DMS153 treated with DMSO at 0.1 percent for 48 hours (cell line): ENCODE measurements at regions not wholly inside any gene's neighbourhood (a gene's known extent, or its start where the extent isn't known, plus 50 kb on each side); places are given as distances from the start of the nearest gene placed in this dataset.
"Not testable (repeated sequence)": the region's sequence is repeated elsewhere in the genome, so short reads cannot be mapped to it uniquely, and the experiment has no call there.

Source experiments
- DNase-seq: peaks from one replicate; lab custom pipeline; 2025; ENCODE audit not compliant: unreplicated experiment; lab: John Stamatoyannopoulos, UW

DNA sequence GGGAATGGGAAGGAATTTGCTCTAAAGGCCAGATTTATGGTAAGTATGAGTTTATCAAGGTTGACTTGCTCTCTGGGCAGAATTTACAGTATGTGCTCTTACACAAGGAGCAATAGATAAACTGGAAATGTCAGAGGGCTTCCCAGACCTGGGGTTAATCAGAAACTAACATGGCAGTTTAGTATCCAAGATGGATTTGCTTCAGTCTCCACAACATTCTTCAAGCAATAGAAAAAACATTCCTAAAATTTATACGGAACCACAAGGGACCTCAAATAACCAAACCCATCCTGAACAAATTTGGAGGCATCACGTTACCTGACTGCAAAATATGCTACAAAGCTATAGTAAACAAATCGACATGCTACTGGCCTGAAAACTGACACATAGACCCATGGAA lies 606.7 kb upstream of the CHRM3 start:
- no peak for DNase-seq

DNA sequence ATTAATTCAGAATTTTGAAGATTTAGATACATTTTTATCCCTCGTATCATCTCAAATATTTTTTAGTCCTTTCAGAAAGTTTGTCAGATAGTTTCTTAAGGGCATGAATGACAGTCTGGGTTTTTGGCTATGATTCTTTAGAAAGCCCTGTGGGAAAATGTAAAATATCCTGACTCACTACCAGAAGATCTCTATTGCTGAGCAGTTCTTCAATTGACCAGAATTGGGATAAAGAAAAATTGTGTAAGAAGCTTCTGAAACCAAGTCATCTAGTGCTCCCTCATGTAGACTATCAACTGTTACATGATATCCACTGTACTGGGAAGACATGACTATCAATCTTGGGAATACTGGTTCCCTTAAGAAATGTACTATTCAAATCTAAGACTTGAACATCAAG lies 608.3 kb upstream of the CHRM3 start:
- no peak for DNase-seq

DNA sequence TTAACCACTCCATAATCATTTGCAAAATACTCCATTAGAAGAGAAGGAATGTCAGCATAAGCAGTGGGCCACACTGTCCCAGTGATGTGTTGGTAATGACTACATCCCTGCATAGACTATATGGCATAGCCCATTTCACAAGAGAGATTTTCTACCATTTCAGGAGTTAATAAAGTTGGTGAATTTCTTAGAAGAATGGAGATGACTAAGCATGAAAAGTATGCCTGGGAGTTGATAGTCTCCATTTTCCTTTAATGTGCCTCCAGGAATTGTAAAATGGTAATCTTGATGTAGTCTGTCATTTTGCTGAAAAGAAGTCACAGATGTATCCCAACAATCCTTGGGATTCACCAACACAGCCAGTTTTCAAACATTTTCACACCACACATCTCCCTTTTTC lies 608.8 kb upstream of the CHRM3 start:
- no peak for DNase-seq

DNA sequence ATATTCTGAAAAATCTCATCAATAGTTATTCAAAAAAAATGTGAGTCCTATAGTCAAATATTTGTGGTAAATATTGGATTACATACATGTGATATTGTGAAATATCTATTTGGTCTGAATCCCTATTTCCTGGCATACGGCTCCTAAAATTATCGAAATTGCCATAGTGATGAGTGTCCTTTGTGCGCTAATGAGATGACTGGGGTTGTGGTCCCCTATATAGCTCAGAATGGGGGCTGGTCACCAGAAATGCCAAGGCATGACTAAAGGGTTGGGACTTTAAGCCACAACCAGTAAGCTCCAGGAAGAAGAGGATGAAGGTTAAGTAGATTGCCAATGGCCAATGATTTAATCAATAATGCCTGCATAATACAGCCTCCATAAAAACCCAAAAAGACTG lies 610.2 kb upstream of the CHRM3 start:
- DNase-seq = no peak

DNA sequence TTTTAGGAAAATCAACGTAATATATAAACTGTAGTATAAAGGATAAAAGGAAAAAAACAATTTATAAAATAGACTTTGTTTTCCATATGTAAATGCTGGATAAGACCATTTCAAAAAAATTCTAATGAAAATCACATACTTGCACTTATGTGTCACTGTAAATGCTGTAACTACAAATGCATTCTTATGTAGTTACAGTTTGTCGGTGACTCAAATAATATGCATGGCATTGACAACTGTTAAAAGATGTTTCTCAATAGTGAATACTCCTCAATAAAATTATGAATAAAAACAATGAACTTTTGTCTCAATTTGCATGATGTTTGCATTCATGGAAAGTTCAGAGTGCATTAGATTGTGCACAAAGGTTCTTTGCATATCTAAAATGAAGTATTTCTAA lies 614.0 kb upstream of the CHRM3 start:
- DNase-seq = no peak

DNA sequence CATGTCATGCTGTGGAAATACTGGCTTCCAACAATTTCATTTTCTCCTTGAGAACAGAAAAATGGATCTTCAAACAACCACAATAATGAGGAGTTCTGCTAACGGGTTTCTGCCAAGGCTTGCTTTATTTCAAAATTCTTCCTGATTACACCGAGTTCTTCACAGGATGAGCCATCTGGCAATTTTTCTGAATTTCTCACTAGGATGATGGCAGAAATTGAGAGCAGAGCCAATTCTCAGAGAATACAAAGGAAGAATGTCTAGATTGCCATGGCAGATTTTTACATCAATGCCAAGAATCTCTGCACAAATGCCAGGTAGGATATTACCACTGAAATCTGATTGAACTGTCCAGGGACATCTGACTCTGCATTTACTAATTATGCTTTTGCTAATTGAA lies 619.0 kb upstream of the CHRM3 start:
- DNase-seq = no peak

DNA sequence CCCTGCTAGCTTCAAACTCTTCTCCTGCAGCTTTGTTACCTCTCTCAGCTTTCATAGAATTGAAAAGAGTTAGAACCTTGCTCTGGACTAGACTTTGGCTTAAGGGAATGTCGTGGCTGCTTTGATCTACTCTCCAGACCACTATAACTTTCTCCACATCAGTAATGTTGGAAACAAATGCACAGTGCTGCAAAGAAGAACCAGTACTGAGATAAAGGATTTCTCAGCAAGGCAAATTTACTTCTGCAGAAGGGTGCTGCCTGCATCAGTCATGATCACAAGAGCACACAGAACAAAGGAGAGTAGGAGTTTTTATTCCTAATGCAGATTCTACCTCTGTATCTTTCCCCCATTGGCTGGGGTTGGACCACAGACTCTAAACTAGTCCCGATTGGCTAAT lies 621.6 kb upstream of the CHRM3 start:
- DNase-seq = no peak

DNA sequence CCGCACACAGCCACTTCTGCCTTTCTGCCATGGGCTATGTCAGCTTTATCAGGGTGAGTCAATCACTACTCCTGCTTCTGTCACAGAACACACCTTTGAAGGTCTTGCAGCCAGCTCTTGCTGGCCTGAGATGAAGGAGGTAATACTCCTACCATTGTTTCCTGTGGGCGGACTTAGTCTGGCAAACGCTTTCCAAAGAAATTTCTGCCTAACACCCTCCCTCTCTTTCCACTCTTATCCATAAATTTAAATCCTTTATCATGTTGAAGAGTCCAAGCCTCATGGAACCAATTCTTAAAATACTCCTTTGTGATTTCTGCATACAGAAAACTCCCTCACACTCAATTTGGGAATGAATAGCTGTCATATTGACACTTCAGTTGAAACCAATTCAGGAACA lies 633.1 kb upstream of the CHRM3 start:
- DNase-seq = no peak

DNA sequence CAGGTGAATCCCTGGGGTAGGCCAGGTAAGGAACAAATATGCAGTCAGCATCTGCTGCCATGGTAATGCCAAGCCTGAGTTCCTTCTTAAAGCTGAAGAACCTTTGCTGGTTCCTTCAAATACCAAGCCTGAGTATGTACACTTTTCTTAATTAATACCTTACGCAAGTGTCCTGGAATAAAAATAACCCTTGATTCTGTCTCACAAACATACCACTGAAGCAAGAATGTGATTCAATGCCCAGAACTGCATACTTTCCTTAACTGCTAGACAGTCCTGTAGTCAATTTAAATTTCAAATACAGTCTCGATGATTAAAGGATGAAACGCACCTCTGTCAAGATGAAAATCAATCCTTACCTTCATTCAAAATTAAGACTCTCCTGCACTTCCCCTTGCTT lies 634.0 kb upstream of the CHRM3 start:
- DNase-seq = no peak

DNA sequence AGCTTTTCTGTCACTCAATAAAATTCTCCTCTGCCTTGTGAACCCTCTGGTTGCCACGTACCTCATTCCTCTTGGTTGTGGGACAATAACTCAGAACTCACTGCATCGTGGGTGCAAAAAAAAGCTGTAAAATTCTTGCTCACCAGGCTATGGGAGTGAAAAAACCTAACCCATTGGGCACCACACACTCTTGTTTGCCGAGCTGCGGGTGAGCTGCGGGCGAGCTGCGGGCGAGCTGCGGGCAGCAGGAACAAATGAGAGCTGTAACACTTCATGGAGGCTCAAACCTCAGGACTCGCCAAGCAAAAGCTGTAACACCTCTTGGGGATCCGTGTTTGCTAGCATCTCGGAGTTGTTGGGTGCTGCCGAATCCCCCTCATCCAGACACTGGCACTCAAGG lies 641.3 kb upstream of the CHRM3 start:
- no peak for DNase-seq

DNA sequence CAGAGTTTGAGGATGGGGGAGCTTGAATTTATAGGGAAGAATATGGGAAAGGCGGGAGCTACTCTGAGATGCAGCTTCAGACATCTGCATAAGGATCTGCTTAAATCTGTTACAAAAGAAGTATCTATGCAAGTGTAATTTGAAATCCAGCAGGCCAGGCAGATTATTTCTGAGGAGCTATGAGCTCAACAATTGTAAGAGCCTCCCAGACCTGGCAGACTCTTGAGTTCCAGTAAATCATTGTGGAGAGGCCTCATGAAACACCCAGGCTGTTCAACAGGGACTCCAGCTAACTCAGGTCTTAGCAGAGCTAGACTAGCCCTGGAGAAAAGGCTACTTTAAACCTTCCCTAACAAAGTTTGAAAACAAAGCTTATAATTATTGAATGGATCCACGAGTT lies 647.5 kb upstream of the CHRM3 start:
- no peak for DNase-seq

DNA sequence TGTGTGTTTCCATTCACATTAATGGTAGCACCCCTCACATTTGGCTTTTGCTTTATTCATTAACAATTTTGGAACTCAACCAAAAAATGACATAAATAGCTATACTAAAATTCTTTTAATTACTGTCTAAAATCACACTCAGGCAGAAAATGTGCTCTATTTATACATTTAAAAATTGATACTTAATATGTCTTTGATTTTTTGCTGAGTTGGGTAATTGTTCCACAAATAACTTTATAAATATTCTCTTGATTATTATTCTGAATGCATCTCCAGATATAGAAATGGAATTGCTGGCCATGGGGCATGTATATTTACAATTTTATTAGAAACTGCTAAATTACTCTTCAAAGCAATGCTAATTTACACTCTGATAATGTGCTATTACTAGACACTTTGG lies 658.7 kb upstream of the CHRM3 start:
- no peak for DNase-seq

DNA sequence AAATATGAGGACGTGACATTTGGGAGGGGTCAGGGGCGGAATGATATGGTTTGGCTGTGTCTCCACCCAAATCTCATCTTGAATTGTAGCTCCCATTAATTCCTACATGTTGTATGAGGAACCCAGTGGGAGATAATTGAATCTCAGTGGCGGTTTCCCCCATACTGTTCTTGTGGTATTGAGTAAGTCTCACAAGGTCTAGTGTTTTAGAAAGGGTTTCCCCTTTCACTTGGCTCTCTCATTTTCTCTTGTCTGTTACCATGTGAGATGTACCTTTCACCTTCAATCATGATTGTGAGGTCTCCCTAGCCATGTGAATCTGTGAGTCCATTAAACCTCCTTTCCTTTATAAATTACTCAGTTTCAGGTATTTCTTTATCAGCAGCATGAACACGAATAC lies 663.6 kb upstream of the CHRM3 start:
- no peak for DNase-seq

DNA sequence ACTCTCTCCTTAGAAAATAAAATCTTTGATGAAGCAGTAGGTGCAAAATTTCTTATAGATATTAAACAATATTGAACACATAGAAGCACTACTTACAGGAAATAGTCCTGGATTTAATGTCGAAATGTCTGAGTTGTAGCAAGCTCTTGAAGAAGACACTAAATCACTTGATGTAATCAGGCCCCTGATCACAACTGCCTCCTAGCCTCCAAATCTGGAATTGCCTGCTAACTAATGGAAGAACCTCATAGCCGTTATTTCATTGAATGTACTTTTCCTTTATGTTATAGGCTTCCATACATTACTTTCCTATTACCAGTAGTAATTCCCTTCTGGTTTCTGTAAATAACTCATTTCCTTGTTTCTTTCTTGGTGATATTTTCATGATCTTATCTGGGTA lies 675.7 kb upstream of the CHRM3 start:
- no peak for DNase-seq

DNA sequence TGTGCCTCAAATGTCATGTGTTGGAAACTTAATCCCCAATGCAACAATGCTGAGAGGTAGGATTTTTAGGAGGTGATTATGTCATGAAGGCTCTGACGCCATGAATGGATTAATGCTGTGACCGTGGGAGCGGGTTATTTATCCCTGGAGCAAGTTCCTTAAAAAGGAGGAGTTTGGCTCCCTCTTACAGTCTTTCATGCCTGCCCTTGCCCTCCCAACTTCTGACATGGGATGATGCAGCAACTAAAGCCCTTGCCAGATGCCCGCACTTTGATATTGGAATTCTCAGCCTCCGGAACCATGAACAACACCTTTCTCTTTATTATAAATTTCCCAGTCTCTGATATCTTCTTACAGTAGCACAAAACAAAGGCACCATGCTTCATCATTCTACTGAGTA lies 685.3 kb upstream of the CHRM3 start:
- no peak for DNase-seq

DNA sequence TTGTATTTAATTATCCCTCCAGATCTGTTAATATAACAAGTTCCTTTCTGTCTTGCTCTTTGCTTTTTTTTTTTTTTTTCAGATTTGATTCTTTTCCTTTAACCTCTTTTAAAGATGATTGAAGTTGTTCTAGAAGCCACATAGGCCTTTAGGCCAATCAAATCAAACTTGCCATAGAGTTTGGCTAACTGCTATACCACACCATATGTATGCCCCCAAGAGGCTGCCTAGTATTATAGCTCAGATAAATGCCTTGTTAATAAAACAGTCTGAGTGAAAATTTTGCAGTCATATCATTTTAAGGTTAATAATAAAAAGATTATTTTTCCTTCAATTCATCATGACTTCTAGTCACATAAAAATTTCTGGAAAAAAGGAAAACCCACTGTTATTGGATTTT lies 696.0 kb upstream of the CHRM3 start:
- no peak for DNase-seq

DNA sequence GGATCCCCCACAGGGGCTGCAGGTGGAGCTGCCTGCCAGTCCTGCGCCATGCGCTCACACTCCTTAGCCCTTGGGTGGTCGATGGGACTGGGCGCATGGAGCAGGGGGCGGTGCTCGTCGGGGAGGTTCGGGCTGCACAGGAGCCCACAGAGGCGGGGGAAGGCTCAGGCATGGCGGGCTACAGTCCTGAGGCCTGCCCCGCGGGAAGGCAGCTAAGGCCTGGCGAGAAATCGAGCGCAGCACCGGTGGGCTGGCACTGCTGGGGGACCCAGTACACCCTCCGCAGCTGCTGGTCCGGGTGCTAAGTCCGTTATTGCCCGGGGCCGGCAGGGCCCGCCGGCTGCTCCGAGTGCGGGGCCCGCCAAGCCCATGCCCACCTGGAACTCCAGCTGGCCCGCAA lies 701.8 kb upstream of the CHRM3 start:
- not testable (repeated sequence) for DNase-seq

DNA sequence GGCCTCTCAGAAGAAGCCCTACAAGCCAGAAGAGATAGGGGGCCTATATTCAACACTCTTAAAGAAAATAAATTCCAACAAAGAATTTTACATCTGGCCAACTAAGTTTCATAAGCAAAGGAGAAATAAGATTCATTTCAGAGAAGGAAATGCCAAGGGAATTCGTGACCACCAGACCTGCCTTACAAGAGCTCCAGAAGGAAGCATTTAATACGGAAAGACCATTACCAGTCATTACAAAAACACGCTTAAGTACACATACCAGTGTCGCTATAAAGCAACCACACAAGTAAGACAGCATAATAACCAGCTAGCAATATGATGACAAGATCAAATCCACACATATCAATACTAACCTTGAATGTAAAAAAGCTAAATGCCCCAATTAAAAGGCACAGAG lies 704.9 kb upstream of the CHRM3 start:
- DNase-seq = no peak

DNA sequence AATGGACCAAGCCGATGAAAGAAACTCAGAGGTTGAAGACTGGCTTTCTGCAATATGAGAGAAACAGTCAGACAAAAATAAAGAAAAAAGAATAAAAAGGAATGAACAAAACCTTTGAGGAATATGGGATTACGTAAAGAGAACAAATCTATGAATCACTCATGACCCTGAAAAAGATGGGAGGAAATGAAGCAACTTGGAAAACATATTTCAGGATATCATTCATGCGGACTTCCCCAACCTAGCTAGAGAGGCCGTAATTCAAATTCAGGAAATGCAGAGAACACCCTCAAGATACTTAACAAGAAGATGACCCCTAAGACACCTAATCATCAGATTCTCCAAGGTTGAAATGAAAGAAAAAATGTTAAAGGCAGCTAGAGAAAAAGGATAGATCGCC lies 705.3 kb upstream of the CHRM3 start:
- DNase-seq = no peak

DNA sequence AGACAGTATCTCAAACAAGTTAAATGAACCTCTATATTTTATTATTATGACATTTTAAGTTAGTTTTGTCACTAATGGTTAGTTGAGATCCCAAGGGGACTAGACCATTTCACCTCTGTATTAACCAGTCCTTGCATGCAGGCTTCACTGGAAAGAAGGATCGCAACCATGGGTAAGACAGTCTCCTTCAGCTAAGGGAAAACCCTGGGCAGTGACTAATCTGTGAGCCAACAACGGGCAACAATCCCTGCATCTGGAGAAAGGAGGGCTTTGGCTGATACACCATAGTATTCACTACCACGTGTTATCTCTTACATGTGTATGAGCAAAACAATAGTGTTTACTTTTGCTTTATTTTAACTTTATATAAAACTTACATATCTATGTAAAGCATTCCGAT lies 708.8 kb upstream of the CHRM3 start:
- no peak for DNase-seq

DNA sequence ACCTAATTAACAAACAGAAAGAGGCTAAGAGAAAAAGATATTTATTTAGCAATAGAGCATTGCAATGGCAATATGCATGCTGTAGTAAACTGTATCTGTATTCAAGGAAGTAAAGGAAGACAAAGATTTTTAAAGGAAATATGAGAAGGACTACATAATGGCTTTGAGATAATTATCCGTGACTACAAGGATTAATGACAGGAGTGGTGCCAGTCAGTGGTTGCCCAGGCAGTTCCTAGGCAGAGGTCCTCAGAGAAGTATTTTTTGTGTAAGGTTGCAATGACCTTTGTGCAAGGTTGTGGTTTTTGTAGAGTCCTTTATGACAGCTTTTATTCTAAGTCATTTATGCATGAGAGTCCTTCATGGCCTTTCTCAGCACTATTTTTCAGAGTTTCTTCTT lies 711.1 kb upstream of the CHRM3 start:
- no peak for DNase-seq

DNA sequence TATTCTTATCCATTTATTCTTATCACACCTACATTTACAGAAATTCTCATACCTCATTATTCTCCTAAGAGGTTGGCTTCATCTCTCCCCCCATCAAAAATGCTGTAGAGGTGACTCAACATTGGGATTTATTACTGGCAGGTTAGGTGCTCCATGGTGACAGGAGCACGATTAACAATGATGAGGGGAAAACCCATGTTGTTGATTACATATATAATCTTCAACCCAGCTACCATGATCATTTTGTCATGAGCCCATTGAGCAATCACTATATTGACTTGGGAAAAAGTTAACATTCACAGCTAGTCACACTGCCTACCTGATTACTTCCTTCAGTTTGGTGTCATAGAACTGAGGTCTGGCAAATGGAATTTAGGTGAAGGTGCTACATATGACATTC lies 712.1 kb upstream of the CHRM3 start:
- DNase-seq = no peak

DNA sequence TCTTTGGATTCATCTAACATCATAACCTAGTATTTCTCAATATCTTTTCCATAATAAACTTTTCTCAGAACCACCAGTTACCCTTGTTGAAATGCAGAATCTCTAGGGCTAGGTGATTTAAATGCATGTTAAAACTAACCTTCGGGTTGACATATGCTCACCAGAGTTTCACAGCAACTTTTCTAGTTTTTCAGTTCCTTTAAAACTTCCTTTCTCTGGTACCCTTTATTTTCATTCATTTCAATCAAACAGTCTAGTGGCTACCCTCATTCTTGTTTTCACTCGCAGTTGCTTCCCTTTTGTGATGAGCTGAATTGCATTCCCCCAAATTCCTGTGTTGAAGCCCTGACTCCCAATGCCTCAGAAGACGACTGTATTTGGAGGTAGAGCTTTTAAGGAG lies 712.8 kb upstream of the CHRM3 start:
- no peak for DNase-seq

DNA sequence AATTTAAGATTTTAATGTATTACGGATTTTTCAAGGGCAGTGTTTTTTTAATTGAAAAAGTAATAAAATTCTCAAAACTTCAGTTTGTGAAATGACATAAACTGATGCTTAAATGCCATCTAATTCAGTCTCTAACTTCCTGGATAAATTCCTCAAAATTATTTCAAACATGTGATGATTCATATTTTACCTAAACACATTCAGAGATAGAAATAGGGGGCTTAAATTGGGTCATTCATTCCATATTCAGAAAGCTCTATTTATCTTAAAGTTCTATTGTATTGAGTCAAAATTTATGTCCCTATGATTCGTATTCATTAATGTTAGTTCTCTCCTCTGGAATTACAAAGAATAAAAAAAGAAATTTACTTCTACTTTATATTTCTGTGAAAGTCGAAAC lies 713.6 kb upstream of the CHRM3 start:
- no peak for DNase-seq
